Umbilical cord (tissue), 1 donor: ENCODE measurements at regions not wholly inside any gene's neighbourhood (a gene's known extent, or its start where the extent isn't known, plus 50 kb on each side); places are given as distances from the start of the nearest gene placed in this dataset.
A peak's percentile ranks its signal among the peaks of the same experiment; 100 is the strongest.
"Not testable (repeated sequence)": the region's sequence is repeated elsewhere in the genome, so short reads cannot be mapped to it uniquely, and the experiment has no call there.

Experiments used
- DNase-seq: peaks from one replicate; pipeline ENCODE4 v3.0.0-alpha.2; 2015; ENCODE audit warnings: low spot score

- no peak for DNase-seq
Measured at GRCh38 chr21:22743085-22743484, 1744.9 kb downstream of the NCAM2 start.

DNA sequence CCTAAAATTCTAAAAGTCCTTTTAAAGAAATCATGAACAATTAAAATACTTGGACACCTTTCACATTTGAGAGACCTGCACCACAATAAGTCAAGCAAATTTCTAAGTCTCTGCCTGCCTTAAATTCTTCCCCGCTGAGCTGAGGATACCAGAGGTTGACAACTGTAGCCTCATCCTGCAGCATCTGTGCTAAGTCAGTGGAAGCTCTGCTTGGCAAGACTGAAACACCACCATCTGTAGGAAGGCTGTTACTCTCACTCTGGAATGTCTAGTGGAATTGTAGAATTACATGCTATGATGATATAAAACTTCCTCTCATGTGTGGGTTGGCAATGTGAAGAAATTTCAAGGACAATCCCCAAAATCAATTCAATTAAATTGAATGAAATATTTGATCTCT lies 1756.5 kb downstream of the NCAM2 start:
- DNase-seq = peak; percentile 31

GRCh38 chr21:22758478-22758877 lies 1760.3 kb downstream of the NCAM2 start:
- DNase-seq = no peak

DNA sequence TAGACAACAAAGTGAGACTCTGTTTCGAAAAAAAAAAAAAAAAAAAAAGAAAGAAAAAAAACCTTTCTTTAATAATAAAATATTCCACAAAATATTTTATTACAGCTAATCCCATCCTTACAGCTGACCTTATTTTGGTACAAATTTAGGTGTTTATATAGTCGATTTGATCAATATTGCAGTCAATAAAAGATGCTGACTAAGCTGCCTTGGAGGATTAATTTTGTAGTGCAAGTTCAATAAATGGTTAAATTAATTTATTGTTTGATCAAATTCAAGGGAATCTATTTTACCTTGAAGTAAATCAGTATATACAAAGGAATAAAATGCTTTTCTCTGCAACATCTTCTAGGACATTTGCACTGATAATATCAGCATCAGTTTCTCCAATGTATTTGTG lies 1764.3 kb downstream of the NCAM2 start:
- DNase-seq = no peak

GRCh38 chr21:22763442-22763841 lies 1765.2 kb downstream of the NCAM2 start:
- DNase-seq = no peak

DNA sequence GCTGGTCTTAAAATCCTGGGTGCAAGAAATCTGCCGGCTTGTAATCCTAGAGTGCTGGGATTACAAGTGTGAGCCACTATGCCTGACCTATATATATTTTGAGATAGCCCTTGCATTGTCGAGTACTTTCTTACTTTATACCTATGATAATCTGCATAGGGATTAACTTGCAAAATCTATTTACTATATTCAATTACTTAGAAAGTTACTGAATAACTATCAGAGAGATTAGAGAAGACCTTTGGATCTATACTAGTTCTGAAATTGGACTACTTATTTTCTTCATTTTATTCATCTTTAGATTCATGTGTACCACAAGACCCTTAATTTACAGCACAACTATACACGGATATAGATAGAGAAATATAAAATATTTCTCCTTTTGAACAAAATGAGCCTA lies 1766.0 kb downstream of the NCAM2 start:
- no peak for DNase-seq

DNA sequence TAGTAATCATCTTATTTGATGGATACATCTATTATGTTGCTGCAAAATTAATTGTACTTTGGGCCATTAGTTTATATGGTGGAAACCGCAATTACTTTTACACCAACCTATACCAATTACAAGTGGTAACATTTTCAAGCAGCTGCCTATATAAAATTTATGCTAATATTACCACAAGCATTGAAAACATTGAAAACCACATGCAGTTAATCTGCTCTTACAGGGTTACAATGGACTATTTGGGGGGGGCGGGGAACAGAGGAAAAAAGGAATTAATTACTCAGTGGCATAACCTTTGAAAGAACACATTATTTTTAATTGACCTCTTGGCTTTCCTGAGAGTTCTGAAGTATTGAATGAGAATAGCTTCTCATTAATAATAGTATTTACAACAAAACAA lies 1793.2 kb downstream of the NCAM2 start:
- DNase-seq = no peak

- peak; percentile 60 for DNase-seq
Measured at GRCh38 chr21:22791986-22792560, 1793.9 kb downstream of the NCAM2 start.

GRCh38 chr21:22795091-22795490 lies 1796.9 kb downstream of the NCAM2 start:
- DNase-seq = no peak

DNA sequence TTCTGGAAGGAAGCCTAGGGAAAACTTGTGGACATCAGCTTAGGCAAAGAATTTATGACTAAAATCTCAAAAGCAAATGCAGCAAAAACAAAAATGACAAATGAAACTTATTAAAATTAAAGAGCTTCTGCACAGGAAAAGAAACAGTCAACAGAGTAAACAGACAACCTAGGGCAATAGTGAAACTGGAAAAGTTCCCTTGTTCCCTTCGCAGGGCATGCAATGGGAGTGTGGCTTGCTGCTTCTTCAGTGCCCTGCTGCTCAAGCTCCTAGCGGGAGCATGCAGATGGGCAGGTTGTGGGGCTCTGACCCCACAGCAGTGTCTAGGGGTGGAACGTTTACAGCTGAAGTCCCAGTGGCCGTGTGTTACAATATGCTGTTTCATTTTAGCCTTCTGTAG lies 1797.4 kb downstream of the NCAM2 start:
- DNase-seq = no peak

- DNase-seq = no peak
Measured at GRCh38 chr21:22796147-22796546, 1797.9 kb downstream of the NCAM2 start.

DNA sequence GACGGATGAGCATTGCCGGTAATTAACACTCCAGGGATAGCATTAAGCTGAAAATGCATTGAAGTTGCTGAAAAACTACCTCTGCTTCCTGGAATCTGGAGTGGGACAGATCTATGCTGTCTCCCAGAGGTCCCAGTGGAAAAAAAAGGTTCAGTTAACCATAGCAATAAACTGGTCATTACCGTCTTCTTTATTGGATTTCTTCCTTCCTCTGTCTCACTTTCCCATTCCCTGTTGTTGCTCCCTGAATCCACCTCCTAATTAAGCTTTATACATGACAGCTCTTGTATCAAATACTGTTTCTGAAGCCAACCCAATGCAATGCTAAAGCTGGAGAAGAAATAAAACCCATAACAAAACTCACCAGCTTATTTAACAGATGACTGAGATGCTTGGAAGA lies 1805.9 kb downstream of the NCAM2 start:
- DNase-seq = no peak

DNA sequence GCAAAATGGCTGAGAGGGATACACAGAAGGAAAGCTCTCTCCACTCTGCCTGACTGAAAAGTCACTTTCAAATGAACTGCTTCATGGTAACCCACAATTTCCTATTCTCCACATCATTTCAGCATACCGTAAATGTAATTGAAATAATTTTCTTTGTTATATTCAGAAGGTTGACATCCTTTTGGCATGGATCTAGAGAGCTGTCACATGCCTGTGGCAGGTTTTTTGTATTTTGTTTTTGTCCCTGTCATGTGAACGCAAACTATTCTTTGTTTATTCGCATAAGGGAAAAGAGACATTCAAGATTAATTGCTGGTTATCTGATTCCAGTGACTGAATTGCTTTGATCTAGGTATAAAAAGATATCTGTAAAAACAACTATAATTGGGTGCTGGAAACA lies 1808.1 kb downstream of the NCAM2 start:
- no peak for DNase-seq

- no peak for DNase-seq
Measured at GRCh38 chr21:22813201-22813600, 1815.0 kb downstream of the NCAM2 start.

GRCh38 chr21:22818681-22819485 lies 1820.7 kb downstream of the NCAM2 start:
- not testable (repeated sequence) for DNase-seq

GRCh38 chr21:22827422-22827821 lies 1829.2 kb downstream of the NCAM2 start:
- DNase-seq = no peak

- no peak for DNase-seq
Measured at GRCh38 chr21:22842875-22843274, 1844.7 kb downstream of the NCAM2 start.

DNA sequence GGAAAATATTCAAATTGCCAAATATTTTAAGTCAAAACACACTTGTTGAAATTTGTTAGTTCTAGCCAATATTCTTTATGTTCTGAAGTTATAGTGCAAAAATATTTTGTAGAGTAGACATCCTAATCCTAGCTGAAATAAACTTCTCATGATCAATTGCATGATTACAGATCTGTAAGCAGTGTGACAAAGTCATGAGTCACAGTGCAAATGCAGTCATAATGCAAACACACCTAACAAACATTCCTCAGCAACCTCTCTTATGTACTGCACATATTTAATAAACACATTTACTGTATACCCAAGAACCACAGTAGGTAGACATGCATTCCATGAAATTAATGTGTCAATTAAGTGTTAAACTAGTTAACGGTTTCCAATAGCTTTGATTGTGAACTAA lies 1857.4 kb downstream of the NCAM2 start:
- DNase-seq = no peak

GRCh38 chr21:22871692-22872091 lies 1873.5 kb downstream of the NCAM2 start:
- no peak for DNase-seq

DNA sequence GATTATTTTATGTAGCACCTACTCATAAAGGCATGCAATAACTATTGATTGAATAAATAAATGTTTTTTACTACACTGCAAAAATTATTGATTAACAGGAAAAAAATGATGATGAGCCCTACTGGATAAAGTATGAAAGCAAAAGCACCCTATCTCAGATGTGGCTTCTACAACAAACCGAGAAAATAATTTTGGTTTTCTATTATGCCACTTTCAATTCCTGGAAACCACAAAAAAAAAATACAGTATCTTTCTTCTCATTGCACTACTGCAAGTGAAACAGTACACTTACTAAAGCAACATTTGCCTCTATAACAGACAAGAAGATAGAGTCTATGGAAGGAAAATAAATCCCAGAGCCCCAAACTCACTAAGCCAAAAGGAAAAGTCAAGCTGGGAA lies 1882.4 kb downstream of the NCAM2 start:
- DNase-seq = no peak

DNA sequence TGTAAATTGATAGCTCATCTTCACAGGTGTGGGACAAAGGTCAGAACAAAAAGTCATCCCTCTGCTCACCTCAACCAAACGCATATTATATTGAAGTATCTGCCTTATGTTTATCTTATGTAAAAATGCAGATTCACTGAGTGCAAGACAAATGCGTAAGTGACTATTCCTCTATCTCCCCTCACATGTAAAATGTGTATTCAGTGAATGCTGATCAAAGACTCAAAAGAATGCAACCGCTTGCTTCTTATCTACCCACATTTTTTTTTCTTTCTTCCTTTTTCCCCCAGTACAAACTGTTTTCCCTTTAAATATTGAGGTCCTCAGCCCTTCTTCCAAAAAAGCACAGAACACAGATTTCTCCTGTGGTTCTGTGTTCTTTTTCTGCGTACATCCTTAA lies 1882.9 kb downstream of the NCAM2 start:
- no peak for DNase-seq

- no peak for DNase-seq
Measured at GRCh38 chr21:22885079-22885478, 1886.9 kb downstream of the NCAM2 start.

DNA sequence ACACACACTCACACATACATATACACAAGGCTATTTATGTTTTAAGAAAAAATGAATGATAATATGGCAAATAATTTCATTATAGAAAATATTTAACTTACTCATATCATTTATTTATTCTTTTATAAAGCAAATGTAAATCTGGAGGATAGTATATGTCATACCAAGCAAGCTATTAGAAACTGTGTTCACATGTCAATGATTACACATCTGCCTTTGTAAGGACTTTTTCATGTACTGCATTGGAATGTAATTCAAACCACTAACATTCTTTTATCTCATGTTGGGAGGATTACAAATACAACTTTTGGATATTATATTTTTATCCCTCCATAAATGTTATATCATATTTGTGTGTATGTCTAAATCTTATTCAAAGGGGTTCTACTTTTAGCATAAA lies 1887.4 kb downstream of the NCAM2 start:
- no peak for DNase-seq

DNA sequence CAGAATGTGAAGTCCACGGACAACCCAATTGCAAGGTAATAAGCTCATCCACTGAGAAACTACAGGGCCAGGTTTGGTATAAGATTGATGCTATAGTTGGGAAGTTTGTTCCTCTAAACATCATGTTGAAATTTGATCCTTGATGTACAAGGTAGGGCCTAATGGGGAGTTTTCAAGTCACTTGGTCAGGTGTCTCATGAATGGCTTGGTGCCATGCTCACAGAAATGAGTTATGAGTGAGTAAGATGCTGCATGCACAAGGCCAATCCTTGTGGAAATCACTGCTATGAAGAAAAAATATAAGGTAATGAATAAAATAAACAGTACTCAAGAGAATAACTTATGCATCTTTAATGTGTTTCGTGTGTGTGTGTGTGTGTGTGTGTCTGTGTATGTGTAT lies 1891.2 kb downstream of the NCAM2 start:
- no peak for DNase-seq
